Stomach (tissue), 8 donors: ENCODE measurements at regions not wholly inside any gene's neighbourhood (a gene's known extent, or its start where the extent isn't known, plus 50 kb on each side); places are given as distances from the start of the nearest gene placed in this dataset.

Source experiments
- DNase-seq, 2 donors: peaks; one replicate each; pipeline versions ENCODE4 v3.0.0 to v3.0.0-alpha.2; 2013 to 2019
- H3K27ac ChIP-seq, 5 donors: fragments of 200-600 bp in 4 of 5; sonication (generic) in 4 of 5; one replicate each; pipeline ENCODE4 v1.5.1; 2013 to 2019; ENCODE audit warnings: mild to moderate bottlenecking in 1 of 5, moderate library complexity in 1 of 5
- H3K27me3 ChIP-seq, 3 donors: fragments of 200-600 bp; sonication (generic); one replicate each; pipeline ENCODE4 v1.5.1; 2017 to 2019; ENCODE audit warnings: mixed run types in 1 of 3
- H3K36me3 ChIP-seq, 4 donors: fragments of 200-600 bp; sonication (generic); 1 replicate in 3 of 4; 2 replicates in 1 of 4; pipeline ENCODE4 v1.5.1; 2016 to 2019
- H3K4me1 ChIP-seq, 4 donors: fragments of 200-600 bp; sonication (generic); one replicate each; pipeline ENCODE4 v1.5.1; 2016 to 2019
- H3K4me3 ChIP-seq, 4 donors: fragments of 200-600 bp; sonication (generic) in 3 of 4; one replicate each; pipeline ENCODE4 v1.5.1; 2016 to 2019; ENCODE audit warnings: mild to moderate bottlenecking in 1 of 4
- H3K9me3 ChIP-seq, 4 donors: fragments of 200-600 bp; sonication (generic); one replicate each; pipeline ENCODE4 v1.5.1; 2016 to 2019
- CTCF ChIP-seq, 7 experiments: fragments of 450-650 bp in 4 of 7; fragments of 200-600 bp in 3 of 7; sonication (generic) in 3 of 7; IDR thresholded peaks; one replicate each; pipeline ENCODE4 v1.5.1; 2016 to 2019; ENCODE audit warnings: antibody characterized with exemption in 7 of 7, control low read depth in 2 of 7, mild to moderate bottlenecking in 1 of 7
- EP300 ChIP-seq: sonication (generic); formaldehyde crosslinking; IDR thresholded peaks from one replicate; pipeline ENCODE4 v1.6.1; 2017; ENCODE audit warnings: antibody characterized with exemption
- POLR2A ChIP-seq, 4 donors: fragments of 450-650 bp; IDR thresholded peaks; one replicate each; pipeline ENCODE4 v1.6.1; 2016; ENCODE audit warnings: antibody characterized with exemption in 4 of 4, control low read depth in 2 of 4, mild to moderate bottlenecking in 1 of 4, moderate library complexity in 1 of 4
- POLR2AphosphoS5 ChIP-seq, 3 donors: sonication (generic); formaldehyde crosslinking; IDR thresholded peaks; one replicate each; pipeline ENCODE4 v1.6.1; 2016; ENCODE audit warnings: antibody characterized with exemption in 3 of 3
- WGBS, 5 donors: extraction: QIAGEN DNeasy Blood & Tissue Kit in 3 of 5; methylation state at CpG; one replicate each; pipeline versions ENCODE4 v1.1.5 to v1.1.7; 2013 to 2018; 5-methylcytosine and 5-hydroxymethylcytosine counted together
- intact Hi-C: fragments of 100-400 bp; cut with DNase I; formaldehyde crosslinking; loops from one replicate; pipeline ENCODE4 v1.15.1; 2023; ENCODE audit warnings: low total_unique reads
- donor health status: healthy with polysubstance abuse.
- donor health status: Bipolar disorder and iron deficiency.
- donor health status: healthy.

GRCh38 chr1:208628022-208628914, 384.1 kb upstream of the PLXNA2 start:
- WGBS, 5 donors, result 77 to 87% (median 85%) methylated on average over 7 of the region's 7 CpGs
- DNase-seq, result no peak
- Histone ChIP-seq H3K27me3 (no peaks in the 10 kb centered on the region), H3K36me3 (no peaks in the 10 kb centered on the region), H3K4me3 (no peak overlapping the region), H3K4me1 (no peaks in the 10 kb centered on the region), H3K27ac (no peak overlapping the region), H3K9me3 (no peaks in the 10 kb centered on the region)
- no peak for TF ChIP-seq POLR2AphosphoS5 (IDR thresholded peaks at IDR 0.05)
- TF ChIP-seq POLR2A (IDR thresholded peaks at IDR 0.05), result no peak
- no peak for TF ChIP-seq EP300
- no peak for TF ChIP-seq CTCF (IDR thresholded peaks at IDR 0.05)
- intact Hi-C loops, result no loop called here

DNA sequence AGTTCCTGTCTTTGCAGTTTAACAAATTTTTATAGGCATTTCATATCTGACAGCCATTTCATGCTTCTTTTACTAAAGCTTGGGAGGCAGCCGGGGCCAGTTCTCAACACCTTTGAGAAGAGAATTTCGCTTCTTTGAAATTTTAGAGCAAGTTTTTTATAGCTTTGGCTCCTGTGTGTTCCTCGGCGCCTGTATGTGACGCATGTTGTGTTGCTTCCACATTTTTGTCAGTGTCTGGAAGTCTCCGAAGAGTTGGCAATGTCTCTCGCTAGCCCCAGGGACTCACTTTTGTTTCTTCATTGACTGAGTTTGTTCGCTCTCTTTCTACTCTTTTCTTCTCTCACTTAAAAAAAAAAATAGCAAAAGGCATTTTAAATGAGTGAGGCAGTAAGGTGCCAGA, 386.9 kb upstream of the PLXNA2 start:
- H3K9me3 ChIP-seq, result no peaks in the 10 kb centered on the region
- no peaks in the 10 kb centered on the region for H3K4me1 ChIP-seq
- TF ChIP-seq CTCF (IDR thresholded peaks at IDR 0.05), result no peak
- no peak for TF ChIP-seq EP300
- no peak overlapping the region for H3K4me3 ChIP-seq
- no peak overlapping the region for H3K27ac ChIP-seq
- 75 to 91% (median 83%) methylated on average over 8 of the region's 8 CpGs for WGBS, 5 donors
- intact Hi-C loops, result no loop called here
- no peaks in the 10 kb centered on the region for H3K27me3 ChIP-seq
- peak in 1 of 2 donors; percentile 17 for DNase-seq
- H3K36me3 ChIP-seq, result no peaks in the 10 kb centered on the region

DNA sequence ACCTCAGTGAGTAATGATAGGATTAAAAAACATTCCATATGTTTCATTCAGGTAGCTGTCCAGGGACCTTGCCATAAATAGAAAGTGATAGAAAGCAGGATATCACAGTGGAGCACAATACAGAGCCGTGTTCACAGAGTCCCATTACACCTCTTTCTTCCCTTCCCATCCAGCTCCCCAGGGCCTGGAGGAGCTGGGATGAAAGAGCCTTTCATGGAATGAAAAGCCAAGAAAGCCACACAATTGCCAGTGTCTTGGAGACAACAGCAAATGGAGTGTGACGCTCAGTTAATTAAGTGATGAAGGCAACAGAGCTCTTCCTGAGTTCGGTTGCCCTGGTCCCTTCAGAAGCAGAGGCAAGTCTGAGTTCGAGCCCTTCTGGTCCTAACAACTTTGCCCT, 387.3 kb upstream of the PLXNA2 start:
- H3K27me3 ChIP-seq, result no peaks in the 10 kb centered on the region
- H3K9me3 ChIP-seq, result no peaks in the 10 kb centered on the region
- H3K36me3 ChIP-seq, result no peaks in the 10 kb centered on the region
- no peaks in the 10 kb centered on the region for H3K4me1 ChIP-seq
- H3K4me3 ChIP-seq, result no peak overlapping the region
- no peak overlapping the region for H3K27ac ChIP-seq
- intact Hi-C loops, result no loop called here
- DNase-seq, result no peak
- 69 to 77% (median 75%) methylated on average over 4 of the region's 4 CpGs for WGBS, 5 donors
- TF ChIP-seq POLR2AphosphoS5 (IDR thresholded peaks at IDR 0.05) (no peak), EP300 (no peak), POLR2A (IDR thresholded peaks at IDR 0.05) (no peak), CTCF (IDR thresholded peaks at IDR 0.05) (no peak)

- H3K4me1 ChIP-seq, result no peaks in the 10 kb centered on the region
- H3K27me3 ChIP-seq, result peaks cover 0 to 7% (median 0%) of the 10 kb centered on the region in 3 donors
- TF ChIP-seq EP300 (no peak), POLR2A (IDR thresholded peaks at IDR 0.05) (no peak), CTCF (IDR thresholded peaks at IDR 0.05) (no peak), POLR2AphosphoS5 (IDR thresholded peaks at IDR 0.05) (no peak)
- WGBS, 5 donors, result 58 to 80% (median 74%) methylated on average over 5 of the region's 5 CpGs
- H3K36me3 ChIP-seq, result no peaks in the 10 kb centered on the region
- no peak overlapping the region for H3K4me3 ChIP-seq
- DNase-seq, result peak in 1 of 2 donors; percentile 33
- no peak overlapping the region for H3K27ac ChIP-seq
- H3K9me3 ChIP-seq, result no peaks in the 10 kb centered on the region
- intact Hi-C loops, result no loop called here
Measured at GRCh38 chr1:208634346-208635140, 390.4 kb upstream of the PLXNA2 start.
